ENCODE measurements at regions not wholly inside any gene's neighbourhood (a gene's known extent, or its start where the extent isn't known, plus 50 kb on each side); places are given as distances from the start of the nearest gene placed in this dataset.

- TF ChIP-seq EZH2 (IDR thresholded peaks at IDR 0.05): no peak
- TF ChIP-seq, protein P1, sequence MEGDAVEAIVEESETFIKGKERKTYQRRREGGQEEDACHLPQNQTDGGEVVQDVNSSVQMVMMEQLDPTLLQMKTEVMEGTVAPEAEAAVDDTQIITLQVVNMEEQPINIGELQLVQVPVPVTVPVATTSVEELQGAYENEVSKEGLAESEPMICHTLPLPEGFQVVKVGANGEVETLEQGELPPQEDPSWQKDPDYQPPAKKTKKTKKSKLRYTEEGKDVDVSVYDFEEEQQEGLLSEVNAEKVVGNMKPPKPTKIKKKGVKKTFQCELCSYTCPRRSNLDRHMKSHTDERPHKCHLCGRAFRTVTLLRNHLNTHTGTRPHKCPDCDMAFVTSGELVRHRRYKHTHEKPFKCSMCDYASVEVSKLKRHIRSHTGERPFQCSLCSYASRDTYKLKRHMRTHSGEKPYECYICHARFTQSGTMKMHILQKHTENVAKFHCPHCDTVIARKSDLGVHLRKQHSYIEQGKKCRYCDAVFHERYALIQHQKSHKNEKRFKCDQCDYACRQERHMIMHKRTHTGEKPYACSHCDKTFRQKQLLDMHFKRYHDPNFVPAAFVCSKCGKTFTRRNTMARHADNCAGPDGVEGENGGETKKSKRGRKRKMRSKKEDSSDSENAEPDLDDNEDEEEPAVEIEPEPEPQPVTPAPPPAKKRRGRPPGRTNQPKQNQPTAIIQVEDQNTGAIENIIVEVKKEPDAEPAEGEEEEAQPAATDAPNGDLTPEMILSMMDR (IDR thresholded peaks at IDR 0.05 in 2 of 3, conservative IDR thresholded peaks at IDR 0.05 in 1 of 3; ENCODE audit: borderline replicate concordance in 1 of 3, insufficient read depth in 1 of 3, low read depth in 2 of 3, low read length in 2 of 3): no peak
- TF ChIP-seq CEBPB (IDR thresholded peaks at IDR 0.05; ENCODE audit: low read depth): no peak
- no peak for TF ChIP-seq SP1 (IDR thresholded peaks at IDR 0.05; ENCODE audit: low read depth)
- no peak for TF ChIP-seq MAX (IDR thresholded peaks at IDR 0.05)
- TF ChIP-seq POLR2AphosphoS5 (IDR thresholded peaks at IDR 0.05; ENCODE audit: low read depth, low read length): no peak
- no peak for TF ChIP-seq JUND (IDR thresholded peaks at IDR 0.05)
- no peak for TF ChIP-seq POLR2A (IDR thresholded peaks at IDR 0.05; ENCODE audit: borderline replicate concordance, extremely low read depth, insufficient read depth, insufficient read length)
- no peak for TF ChIP-seq EGR1 (IDR thresholded peaks at IDR 0.05; ENCODE audit: low read depth)
- TF ChIP-seq, protein P2, sequence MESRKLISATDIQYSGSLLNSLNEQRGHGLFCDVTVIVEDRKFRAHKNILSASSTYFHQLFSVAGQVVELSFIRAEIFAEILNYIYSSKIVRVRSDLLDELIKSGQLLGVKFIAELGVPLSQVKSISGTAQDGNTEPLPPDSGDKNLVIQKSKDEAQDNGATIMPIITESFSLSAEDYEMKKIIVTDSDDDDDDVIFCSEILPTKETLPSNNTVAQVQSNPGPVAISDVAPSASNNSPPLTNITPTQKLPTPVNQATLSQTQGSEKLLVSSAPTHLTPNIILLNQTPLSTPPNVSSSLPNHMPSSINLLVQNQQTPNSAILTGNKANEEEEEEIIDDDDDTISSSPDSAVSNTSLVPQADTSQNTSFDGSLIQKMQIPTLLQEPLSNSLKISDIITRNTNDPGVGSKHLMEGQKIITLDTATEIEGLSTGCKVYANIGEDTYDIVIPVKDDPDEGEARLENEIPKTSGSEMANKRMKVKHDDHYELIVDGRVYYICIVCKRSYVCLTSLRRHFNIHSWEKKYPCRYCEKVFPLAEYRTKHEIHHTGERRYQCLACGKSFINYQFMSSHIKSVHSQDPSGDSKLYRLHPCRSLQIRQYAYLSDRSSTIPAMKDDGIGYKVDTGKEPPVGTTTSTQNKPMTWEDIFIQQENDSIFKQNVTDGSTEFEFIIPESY (IDR thresholded peaks at IDR 0.05; ENCODE audit: extremely low read depth, insufficient replicate concordance, low read length): no peak
- no peak for TF ChIP-seq ZNF274 (IDR thresholded peaks at IDR 0.05; ENCODE audit: low read depth, low read length)
- no peak for TF ChIP-seq SIN3A (IDR thresholded peaks at IDR 0.05; ENCODE audit: low read depth)
- no peak for TF ChIP-seq YY1 (IDR thresholded peaks at IDR 0.05; ENCODE audit: extremely low read depth, insufficient replicate concordance, low read depth, low read length)
Observed at GRCh38 chr15:93250209-93250608, 161.2 kb upstream of the RGMA start.
